HFFc6 (cell line): ENCODE measurements at regions not wholly inside any gene's neighbourhood (a gene's known extent, or its start where the extent isn't known, plus 50 kb on each side); places are given as distances from the start of the nearest gene placed in this dataset.

Experiments
- DNase-seq: peaks from one replicate; pipeline ENCODE4 v3.0.0-alpha.2; 2018
- H3K27ac Mint-ChIP-seq: 2 replicates; pipeline ENCODE4 v1.8.0; 2020; ENCODE audit warnings: mild to moderate bottlenecking, mixed read lengths
- H3K27me3 Mint-ChIP-seq: 2 replicates; pipeline ENCODE4 v1.8.0; 2021; ENCODE audit warnings: mild to moderate bottlenecking, moderate library complexity, mixed read lengths; ENCODE audit not compliant: insufficient read depth
- H3K36me3 Mint-ChIP-seq: 2 replicates; pipeline ENCODE4 v1.8.0; 2021; ENCODE audit warnings: low read depth, mixed read lengths
- H3K4me1 Mint-ChIP-seq: 2 replicates; pipeline ENCODE4 v1.8.0; 2020; ENCODE audit warnings: low read depth, mixed read lengths
- H3K4me3 Mint-ChIP-seq: 2 replicates; pipeline ENCODE4 v1.8.0; 2020; ENCODE audit warnings: mild to moderate bottlenecking, moderate library complexity, mixed read lengths
- H3K9me3 Mint-ChIP-seq: 2 replicates; pipeline ENCODE4 v1.8.0; 2020; ENCODE audit warnings: mild to moderate bottlenecking, mixed read lengths
- TF ChIP-seq, protein P1 (sequence below): fragments of 200-600 bp; sonication (generic); IDR thresholded peaks from 2 replicates; pipeline ENCODE4 v1.5.0; 2021; ENCODE audit warnings: antibody characterized with exemption, mild to moderate bottlenecking

DNA sequence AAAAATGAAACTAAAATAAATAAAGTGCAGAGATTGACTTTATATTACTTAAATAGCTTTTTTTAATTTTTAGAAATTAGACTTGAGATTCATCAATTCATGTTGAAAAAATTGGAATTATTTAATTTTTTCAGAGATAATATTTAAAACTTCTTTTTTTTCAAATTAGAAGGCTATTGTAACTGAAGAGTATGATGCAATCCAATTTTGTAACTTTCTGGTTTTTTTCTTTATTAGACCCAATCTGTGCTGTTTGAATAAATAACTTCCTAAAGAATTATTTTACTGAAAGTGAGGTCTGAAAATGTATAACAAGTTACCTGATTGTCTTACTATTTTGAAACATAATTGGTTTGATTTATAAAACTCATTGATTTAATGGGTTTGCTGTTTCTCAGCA lies 200.9 kb downstream of the MAD2L1 start:
- no peak overlapping the region for H3K27ac Mint-ChIP-seq
- DNase-seq = no peak
- H3K4me3 Mint-ChIP-seq = no peak overlapping the region
- no peaks in the 10 kb centered on the region for H3K36me3 Mint-ChIP-seq
- no peaks in the 10 kb centered on the region for H3K4me1 Mint-ChIP-seq
- H3K27me3 Mint-ChIP-seq = no peaks in the 10 kb centered on the region
- H3K9me3 Mint-ChIP-seq = no peaks in the 10 kb centered on the region
- TF ChIP-seq, protein P1, sequence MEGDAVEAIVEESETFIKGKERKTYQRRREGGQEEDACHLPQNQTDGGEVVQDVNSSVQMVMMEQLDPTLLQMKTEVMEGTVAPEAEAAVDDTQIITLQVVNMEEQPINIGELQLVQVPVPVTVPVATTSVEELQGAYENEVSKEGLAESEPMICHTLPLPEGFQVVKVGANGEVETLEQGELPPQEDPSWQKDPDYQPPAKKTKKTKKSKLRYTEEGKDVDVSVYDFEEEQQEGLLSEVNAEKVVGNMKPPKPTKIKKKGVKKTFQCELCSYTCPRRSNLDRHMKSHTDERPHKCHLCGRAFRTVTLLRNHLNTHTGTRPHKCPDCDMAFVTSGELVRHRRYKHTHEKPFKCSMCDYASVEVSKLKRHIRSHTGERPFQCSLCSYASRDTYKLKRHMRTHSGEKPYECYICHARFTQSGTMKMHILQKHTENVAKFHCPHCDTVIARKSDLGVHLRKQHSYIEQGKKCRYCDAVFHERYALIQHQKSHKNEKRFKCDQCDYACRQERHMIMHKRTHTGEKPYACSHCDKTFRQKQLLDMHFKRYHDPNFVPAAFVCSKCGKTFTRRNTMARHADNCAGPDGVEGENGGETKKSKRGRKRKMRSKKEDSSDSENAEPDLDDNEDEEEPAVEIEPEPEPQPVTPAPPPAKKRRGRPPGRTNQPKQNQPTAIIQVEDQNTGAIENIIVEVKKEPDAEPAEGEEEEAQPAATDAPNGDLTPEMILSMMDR = no peak

DNA sequence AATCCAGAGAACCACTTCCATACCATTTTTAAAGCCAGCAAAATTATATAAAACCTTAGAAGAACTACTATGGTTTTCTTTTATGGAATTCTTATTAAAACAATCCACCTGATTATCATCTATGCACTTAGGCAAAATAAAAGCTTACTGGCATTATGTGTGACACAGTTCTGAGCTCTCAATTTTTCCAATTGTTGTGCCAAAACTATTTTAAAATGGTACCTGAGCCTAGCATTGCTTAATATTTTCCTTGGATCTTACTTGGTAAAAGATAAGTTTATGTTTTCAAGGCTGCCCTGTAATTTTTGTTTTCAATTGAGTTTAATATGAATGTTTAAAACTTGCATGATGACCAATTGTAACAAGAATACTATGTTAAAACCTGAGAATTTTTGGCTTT lies 201.3 kb downstream of the MAD2L1 start:
- Mint-ChIP-seq H3K36me3 (no peaks in the 10 kb centered on the region), H3K27me3 (no peaks in the 10 kb centered on the region), H3K4me3 (no peak overlapping the region), H3K9me3 (no peaks in the 10 kb centered on the region), H3K4me1 (no peaks in the 10 kb centered on the region), H3K27ac (no peak overlapping the region)
- DNase-seq = no peak
- TF ChIP-seq, protein P1 = no peak

DNA sequence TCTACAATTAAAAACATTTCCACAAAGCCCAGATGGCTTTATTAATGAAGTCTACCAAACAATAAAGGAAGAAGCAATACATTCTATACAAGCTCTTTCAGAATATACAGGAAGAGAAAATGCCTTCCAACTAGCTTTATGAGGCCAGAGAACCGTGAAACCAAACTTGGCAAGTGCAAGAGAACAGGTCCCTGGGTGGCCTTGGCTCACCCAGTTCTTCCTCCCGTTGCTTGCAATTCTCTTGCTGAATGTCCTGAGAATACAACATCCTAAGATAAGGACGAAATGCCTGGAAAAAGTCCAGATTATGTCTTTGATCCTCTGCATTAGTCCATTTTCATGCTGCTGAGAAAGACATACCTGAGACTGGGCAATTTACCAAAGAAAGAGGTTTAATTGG lies 204.9 kb downstream of the MAD2L1 start:
- Mint-ChIP-seq H3K27me3 (no peaks in the 10 kb centered on the region), H3K9me3 (no peaks in the 10 kb centered on the region), H3K36me3 (no peaks in the 10 kb centered on the region), H3K27ac (no peak overlapping the region), H3K4me3 (no peak overlapping the region), H3K4me1 (no peaks in the 10 kb centered on the region)
- DNase-seq = no peak
- TF ChIP-seq, protein P1 = no peak

DNA sequence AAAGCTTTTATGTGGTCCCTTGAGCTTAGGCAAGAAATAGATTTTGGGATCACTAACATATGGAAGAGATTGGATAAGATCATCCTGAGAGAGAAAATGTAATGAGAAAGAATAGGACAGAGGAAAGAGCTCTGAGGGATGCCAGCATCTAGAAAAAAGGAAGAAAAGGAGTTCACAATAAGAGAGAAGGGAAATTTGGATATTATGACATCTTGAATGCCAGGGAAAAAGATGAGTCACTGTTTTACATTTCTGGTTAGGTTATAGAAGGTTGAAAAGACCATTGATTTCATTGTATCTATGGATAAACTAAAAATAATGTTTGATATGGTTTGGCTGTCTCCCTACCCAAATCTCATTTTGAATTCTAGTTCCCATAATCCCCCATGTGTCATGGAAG lies 208.5 kb downstream of the MAD2L1 start:
- H3K36me3 Mint-ChIP-seq = no peaks in the 10 kb centered on the region
- H3K4me3 Mint-ChIP-seq = no peak overlapping the region
- DNase-seq = no peak
- 0 out of 2 replicates have a peak, but pooled peaks cover 1% of the 10 kb centered on the region for H3K27me3 Mint-ChIP-seq
- no peaks in the 10 kb centered on the region for H3K9me3 Mint-ChIP-seq
- no peaks in the 10 kb centered on the region for H3K4me1 Mint-ChIP-seq
- TF ChIP-seq, protein P1 = no peak
- no peak overlapping the region for H3K27ac Mint-ChIP-seq

DNA sequence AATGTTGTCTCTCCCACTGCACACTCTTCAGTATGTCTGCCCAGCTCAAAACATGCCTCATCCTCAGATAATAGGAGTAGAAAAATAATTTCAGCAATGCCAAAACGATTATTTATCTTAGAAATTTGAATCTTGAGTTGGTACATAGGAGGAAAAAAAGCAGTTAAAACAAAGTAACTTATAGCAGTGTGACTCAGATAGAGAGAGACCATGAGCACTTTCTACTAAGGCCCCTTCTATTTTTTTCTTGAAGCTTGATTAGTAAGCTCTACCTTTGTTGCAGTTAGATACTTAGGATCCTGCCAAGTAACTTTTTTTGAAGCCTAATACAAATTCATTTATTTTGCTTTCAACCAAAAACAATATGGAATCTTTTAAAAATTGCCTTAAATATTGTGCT lies 212.3 kb downstream of the MAD2L1 start:
- 0 out of 2 replicates have a peak, but pooled peaks cover 1% of the 10 kb centered on the region for H3K27me3 Mint-ChIP-seq
- no peaks in the 10 kb centered on the region for H3K36me3 Mint-ChIP-seq
- no peak for DNase-seq
- no peaks in the 10 kb centered on the region for H3K9me3 Mint-ChIP-seq
- TF ChIP-seq, protein P1 = no peak
- H3K4me3 Mint-ChIP-seq = no peak overlapping the region
- no peak overlapping the region for H3K27ac Mint-ChIP-seq
- no peaks in the 10 kb centered on the region for H3K4me1 Mint-ChIP-seq

DNA sequence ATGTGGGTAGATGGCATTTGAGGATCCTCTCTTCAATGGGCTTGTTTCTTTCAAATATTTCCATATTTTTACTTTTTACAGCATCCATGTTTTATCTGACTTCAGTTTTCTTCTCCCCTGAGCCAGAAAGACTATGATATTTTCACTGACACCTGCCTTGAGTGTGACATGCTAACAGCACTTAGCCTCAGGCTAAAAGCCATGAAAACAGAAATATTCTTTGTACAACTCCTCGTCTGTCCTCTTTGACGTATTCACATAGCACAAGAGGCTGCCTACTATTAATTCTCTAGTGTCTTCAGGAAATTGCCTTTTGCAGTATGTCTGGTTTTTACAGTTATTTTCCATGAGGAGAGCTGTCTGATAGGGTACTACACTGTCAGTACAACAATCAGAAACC lies 215.0 kb downstream of the MAD2L1 start:
- no peak for DNase-seq
- Mint-ChIP-seq H3K27me3 (0 out of 2 replicates have a peak, but pooled peaks cover 1% of the 10 kb centered on the region), H3K4me3 (no peak overlapping the region), H3K4me1 (no peaks in the 10 kb centered on the region), H3K9me3 (no peaks in the 10 kb centered on the region), H3K27ac (no peak overlapping the region), H3K36me3 (no peaks in the 10 kb centered on the region)
- TF ChIP-seq, protein P1 = no peak
